Gastrocnemius medialis (tissue), 4 donors: ENCODE measurements at regions not wholly inside any gene's neighbourhood (a gene's known extent, or its start where the extent isn't known, plus 50 kb on each side); places are given as distances from the start of the nearest gene placed in this dataset.

Experiments used
- CTCF ChIP-seq, 5 experiments: fragments of 450-650 bp in 3 of 5; fragments of 200-600 bp in 2 of 5; sonication (generic) in 2 of 5; IDR thresholded peaks in 4 of 5; conservative IDR thresholded peaks in 1 of 5; 1 replicate in 4 of 5; 2 replicates in 1 of 5; pipeline ENCODE4 v1.5.1; 2016 to 2019; ENCODE audit warnings: antibody characterized with exemption in 5 of 5, mild to moderate bottlenecking in 3 of 5, moderate library complexity in 3 of 5
- POLR2A ChIP-seq, 2 donors: fragments of 450-650 bp; IDR thresholded peaks; one replicate each; pipeline ENCODE4 v1.6.1; 2017; ENCODE audit warnings: antibody characterized with exemption in 2 of 2, mild to moderate bottlenecking in 2 of 2, moderate library complexity in 2 of 2

- TF ChIP-seq CTCF (IDR thresholded peaks at IDR 0.05 in 4 of 5, conservative IDR thresholded peaks at IDR 0.05 in 1 of 5): no peak
- TF ChIP-seq POLR2A (IDR thresholded peaks at IDR 0.05): no peak
Measured at GRCh38 chr4:3372933-3373465, 68.8 kb upstream of the HGFAC start.
